T follicular helper cell (primary cell): ENCODE measurements at regions not wholly inside any gene's neighbourhood (a gene's known extent, or its start where the extent isn't known, plus 50 kb on each side); places are given as distances from the start of the nearest gene placed in this dataset.
"Not testable (repeated sequence)": the region's sequence is repeated elsewhere in the genome, so short reads cannot be mapped to it uniquely, and the experiment has no call there.

Source experiments
- DNase-seq: peaks from one replicate; pipeline ENCODE4 v3.0.0-alpha.2; 2020; ENCODE audit warnings: low read depth

DNA sequence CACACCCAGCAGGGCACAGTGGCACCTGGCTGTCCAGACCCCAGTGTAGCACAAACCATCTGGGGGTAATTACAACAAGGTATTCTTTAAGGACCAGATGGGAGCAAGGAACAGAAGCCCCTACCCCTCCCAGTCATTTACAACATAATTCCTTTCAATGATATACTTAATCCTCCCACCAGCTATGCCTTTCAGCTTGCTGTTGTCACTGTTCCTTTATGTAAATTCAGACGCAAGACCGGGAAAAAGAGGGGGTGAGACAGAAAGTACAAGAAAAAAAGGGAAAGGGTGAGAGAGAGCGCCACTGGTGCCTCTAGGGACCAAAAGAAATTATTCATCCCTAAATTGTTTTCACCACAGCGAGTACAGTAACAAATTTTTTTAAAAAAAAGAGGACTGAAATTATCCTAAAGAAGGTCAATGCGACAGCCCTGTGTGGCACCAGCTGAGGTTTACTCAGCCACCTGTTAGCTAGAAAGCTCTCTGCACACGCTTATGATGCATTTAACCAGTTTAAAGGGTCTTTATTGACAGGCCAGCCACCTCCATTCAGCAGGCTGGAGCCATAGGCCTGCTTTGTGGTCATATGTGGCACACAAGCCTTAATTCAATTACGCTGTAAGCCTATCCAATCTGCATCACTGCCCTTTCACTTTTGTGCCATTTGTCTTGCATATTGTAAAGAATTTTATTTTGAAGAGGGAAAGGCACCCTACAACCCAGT, 210.2 kb upstream of the ISL1 start:
- no peak for DNase-seq

DNA sequence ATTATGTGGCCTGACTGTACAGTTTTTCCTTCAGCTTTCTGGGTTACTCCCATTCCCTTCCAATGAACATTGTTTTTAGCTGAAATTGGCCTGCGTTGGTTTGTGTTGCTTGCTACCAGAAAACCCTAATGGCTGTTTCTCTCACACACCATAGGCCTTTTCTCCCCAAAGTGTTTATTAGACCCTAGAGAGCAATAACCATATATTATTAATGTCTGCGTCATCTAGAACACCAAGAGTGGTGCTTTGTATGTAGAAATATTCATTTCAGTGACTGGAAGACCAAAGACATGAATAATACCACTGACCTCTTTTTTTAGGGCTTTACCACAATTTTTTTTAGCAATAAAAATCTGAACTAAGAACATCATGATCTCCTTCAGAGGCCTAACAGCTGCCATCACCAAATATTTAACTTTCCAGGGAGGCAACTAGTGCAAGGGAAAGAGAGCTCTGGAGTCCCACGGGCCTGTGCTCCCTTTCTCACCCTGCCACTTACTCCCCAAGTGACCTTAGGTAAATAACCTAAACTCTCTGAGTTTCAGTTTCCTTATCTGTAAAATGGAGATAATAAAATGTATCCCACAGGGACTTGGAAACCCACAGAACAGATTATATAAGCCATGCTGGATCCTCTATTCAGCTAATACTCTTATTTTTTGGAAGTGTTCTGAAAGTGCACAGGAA, 201.9 kb upstream of the ISL1 start:
- no peak for DNase-seq

DNA sequence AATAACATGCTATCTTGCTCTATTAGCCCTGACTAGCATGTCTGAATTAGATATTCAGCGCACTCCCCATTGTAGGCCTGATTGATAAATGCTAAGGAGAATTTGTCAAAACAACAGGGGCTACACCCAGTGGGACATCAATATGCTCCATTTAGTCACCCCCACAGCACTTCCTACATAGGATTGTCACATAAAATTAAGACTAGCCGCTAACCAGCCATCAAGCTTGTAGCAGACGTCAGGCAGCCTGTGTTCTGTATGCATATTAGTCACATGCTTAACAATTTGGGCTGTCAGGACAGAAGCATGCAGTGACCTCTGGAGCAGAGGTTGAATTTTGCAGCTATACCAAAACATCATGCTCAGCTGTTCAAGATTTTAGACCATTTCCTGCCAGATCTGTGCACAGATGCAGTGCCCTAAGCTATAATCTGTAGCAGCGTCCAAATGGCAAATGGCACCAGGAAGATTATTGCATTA, 197.4 kb upstream of the ISL1 start:
- no peak for DNase-seq

DNA sequence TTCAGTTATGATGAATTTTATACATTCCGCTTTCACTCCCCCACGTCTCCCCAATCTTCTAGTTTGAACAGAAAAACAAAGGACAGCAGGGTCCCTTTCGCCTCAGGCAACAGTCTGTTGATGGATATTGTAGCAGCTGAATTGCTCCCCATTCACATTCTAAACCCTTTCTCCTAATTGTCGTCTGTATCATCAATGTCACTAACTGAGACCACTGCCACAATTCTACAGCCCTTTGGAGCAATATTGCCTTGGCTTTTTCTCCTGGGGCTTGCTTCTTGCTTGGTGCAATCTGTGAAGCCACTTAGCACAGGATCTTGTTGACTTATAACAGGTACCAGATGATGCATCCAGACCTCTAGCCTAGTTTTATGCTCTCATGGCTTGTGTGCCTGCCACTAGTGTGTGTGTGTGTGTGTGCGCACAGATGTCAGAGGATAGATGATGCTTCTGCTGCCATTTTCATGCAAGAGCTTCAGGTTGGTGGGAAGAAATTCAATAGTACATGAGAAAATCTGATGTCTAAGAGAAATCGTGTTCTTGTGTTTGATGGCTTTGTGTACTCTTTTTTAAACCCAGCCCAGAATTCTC, 195.2 kb upstream of the ISL1 start:
- DNase-seq: no peak

DNA sequence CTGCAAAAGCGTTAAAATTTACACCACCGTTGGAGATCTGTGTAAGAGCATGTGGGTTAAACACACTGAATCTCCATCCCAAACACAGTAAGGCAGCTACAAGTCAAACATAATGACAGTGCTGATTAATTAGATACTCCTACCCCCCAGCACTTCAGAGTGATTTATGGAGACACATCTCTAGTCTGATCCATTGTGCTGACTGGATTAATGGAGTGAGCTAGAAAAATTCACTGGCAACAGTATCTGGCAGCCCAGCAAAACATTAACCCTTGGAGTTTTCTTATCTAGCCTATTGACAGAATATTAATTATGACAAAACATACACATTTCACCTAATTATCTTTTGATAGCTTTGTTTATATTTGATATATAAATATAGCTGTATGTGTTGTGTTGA, 188.6 kb upstream of the ISL1 start:
- no peak for DNase-seq

DNA sequence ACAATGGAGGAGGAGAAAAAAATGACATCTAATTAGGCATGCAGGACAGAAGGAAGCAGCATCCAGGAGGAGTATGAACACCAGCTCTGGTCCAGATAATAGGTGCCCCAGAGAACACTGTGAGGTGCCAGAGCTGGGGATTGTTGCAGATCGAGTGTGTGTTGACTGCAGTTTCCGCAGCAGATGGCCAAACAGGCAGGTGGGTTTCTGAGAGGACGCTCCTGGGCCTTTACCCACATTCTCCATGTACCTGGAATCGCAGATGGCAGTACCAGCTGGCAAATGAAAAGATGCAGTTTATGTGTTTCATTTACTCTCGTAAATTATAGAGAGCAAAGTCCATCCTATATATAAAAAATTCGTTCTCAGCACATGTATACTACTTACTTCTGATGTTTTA, 182.2 kb upstream of the ISL1 start:
- DNase-seq: no peak

DNA sequence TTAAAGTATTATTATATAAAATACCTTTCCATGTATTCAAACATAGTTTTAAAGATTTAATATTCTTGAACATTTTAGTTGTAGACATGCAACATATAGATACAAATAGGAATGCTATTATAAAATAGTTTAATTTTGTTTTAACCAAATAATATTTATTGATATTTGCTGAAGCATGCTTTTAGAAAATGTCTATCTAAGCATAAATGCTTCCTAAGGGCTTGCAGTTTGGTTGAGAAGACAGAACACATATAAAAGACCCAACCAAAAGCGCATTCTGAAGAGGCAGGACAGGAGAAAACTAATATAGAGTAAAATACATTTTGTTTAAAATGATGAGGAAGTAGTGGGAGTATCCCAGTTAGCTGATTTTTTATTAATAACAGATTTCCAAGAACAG, 181.5 kb upstream of the ISL1 start:
- no peak for DNase-seq

DNA sequence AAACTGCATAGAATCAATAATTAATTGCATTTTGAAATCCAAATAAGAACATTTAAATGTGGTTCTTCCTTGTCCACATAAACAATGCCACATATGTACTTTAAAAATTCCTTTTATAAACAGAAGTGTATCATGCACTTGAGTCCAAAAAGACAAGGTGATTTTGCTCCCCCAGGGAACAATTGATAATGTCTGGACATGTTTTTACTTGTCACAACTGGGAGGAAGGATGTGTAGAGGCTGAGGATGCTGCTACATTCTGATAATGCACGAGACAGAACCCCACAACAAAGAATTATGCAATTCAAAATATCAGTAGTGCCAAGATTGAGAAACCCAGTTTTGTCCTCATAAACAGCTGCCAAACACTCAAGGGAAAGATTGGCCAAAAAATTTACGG, 181.1 kb upstream of the ISL1 start:
- no peak for DNase-seq

DNA sequence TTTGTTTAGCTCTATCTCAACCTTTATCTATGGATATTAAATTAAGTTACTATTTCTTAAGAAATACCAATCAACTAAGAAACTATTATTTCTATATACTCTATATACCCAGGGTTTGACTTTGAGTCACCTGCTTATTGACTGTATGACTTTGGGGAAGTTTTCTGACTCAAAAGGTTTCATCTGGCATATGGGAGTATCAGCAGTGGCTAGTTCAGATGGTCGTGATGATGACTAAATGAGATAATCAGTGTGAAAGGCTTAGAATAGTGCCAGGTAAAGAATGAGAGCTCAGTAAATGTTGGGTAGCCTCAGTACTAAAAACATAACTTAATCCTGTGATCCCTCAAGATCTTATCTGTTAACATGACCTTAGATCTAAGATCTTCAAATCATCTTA, 179.7 kb upstream of the ISL1 start:
- DNase-seq: no peak

DNA sequence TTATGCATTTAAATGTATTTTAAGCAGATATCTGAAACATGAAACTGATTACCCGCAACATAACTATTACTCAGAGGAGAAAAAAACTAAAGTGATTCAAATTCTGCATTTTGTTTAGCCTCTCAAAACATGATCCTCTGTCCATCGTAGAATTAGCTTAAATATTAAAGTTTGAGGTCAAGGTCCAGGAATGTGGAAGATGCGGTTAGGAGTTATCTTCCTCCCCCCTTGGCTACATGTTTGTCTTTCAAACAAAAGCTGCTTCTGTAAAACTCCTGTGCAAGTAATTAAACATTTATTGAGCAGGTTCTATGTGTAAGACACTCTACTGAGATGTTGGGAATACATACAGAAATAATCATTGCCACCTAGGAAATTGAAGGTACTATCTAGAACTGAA, 175.0 kb upstream of the ISL1 start:
- DNase-seq: no peak

DNA sequence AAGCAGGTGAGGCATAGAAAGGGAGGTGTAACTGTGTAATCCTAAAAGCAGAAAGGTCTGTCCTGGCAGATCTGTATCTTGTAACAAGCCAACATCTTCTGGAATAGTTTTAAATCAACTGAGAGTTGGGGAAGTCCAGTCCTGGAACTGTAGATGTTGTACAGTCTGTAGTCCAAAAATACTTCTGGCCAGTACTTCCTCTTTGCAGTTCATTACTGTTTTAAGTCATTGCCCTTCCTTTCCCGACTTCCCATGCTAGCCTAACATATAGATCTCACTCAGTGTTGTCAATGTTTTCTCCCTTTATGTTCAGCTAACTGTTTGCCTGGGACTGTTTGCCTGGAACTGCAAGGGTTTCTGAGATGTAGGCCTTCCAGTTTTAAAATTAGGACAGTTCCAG, 168.5 kb upstream of the ISL1 start:
- DNase-seq: no peak

DNA sequence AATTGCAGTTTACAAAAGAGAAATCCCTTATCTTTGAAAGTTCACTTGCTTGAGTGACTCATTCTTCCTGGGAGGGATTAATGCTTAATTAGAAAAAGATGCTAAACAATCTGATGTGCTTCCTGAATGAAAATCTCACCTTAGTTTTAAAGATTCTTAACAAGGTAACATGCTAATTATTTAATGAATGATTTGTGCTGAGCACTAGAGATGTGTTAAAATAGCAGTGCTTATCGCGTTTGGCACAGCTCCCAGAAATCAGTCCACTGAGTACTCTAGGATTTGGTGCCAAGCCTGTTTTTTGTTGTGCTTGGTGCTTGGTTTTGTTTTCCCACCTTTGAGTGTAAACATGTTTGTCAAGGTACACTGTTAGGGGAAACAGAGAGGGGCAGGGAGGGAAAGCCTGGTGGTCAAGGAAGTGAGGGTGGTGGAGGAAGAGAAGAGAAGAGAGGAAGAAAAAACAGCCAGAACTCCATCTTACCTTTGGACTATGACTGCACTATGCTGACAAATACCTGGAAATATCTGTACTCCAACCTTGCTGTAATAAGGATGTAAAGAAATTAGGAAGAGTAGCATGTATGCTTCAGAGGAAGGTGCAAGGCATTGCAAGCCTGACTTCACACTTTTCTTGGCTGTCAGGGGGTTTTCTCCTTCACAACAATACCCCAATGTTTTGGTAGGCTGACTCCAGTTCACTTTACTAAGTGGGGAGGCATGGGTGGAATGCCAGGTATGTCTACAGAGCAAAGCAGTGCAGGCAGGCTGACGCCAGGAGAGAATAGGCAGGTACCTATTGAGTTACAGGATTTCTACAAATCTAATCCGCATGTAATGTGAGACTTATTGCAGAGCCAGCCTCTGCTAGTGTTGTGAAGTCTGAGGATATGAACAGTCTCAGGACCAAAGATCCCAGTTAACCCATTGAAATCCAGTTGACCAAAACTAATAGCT, 157.2 kb upstream of the ISL1 start:
- no peak for DNase-seq

DNA sequence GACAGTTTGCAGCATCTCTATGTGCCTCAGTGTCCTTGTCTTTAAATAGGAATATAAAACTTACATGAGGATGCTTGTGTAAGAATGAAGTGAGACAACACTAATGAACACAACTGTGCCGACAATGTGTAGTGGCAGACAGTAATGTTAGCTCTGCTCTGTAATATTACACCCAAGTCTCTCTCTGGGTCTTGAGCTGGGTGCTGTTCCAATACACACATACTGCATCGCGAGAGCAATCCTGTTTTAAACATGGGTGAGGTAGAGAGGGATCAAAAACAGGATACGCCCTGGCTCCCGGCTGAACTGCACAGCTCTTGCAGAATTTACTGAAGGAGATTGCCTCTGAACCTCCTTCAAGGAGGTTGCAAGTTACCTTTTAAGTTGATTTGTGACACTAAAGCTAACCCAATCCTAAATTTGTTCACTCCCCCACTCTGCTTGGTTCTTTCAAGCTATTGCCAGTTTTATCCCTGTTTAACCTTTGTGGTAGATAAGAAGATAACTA, 155.2 kb upstream of the ISL1 start:
- no peak for DNase-seq

DNA sequence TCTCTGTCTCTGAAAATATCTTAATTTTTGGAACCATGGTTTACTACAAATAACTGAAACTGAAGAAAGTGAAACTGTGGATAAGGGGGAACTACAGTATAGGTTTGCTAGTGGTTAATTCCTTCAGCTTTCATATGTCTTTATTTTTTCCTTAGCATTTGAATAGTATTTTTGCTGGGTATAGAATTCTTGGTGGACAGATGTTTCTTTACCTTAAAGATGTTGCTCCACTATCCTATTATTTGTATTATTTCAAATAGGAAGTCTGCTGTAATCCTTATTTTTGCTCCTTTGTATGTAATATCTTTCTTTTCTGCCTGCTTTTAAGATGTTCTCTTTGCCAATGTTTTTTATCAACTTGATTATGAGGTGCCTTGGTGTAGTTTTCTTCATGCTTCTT, 152.9 kb upstream of the ISL1 start:
- no peak for DNase-seq

DNA sequence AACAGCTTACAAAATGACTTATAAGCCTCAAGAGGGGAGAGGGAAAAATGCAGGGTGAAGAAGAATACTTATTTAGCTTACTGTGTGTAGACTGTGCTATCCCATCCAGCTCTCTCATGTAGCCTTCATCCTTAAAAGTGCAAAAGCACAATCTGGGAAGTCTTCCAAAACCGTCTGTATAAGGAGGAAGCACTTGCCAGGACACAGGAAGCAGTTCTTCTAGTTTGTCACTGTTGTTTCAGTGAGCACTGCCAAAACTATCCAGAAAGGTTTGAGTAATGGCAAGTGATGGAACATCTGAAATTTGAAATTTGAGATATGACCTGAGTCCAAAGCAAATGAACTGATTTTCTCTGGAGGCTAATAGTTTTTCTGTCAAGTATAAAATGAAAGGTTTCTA, 140.8 kb upstream of the ISL1 start:
- DNase-seq: no peak

DNA sequence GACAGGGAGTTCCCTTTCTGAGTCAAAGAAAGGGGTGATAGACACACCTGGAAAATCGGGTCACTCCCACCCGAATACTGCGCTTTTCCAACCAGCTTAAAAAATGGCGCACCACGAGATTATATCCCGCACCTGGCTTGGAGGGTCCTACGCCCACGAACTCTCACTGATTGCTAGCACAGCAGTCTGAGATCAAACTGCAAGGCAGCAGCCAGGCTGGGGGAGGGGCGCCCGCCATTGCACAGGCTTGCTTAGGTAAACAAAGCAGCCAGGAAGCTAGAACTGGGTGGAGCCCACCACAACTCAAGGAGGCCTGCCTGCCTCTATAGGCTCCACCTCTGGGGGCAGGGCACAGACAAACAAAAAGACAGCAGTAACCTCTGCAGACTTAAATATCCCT, 132.3 kb upstream of the ISL1 start:
- not testable (repeated sequence) for DNase-seq

DNA sequence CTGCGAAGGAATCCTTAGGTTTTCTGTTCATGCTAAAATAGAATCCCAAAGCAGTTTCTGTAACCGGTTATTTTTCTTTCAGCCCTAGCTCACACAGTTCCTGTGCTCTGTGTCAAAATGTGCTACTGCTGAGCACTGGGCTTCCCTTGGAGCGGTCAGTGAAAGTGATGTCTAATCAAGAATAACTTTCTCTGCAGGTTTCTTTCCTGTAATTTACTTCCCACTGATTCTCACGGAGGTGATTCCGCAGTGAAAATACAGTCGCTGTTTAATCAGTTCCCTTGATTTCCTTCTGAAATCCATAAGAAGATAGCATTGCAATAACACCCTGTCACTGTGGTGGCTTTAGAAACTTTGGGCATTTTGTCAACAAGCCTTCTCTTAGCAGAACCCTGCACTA, 112.0 kb upstream of the ISL1 start:
- no peak for DNase-seq

DNA sequence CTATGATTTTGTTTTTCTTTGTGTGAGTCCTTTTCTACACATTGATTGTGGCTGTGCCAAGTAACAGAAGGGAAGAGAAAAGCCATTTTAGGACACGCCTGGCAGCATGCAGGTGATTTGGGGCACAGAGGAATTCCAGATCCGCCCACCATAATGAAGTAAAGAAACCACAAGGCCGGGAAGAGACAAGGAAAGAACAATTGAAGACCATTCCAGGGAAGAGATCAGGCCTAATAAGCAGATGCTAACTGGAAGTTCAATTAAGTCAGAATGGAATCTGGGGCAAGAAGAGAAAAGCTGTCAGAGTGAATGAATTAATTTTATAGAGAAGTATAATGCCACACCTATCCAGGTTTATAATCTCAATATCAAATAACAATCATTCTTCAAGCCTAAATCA, 110.2 kb upstream of the ISL1 start:
- DNase-seq: no peak

DNA sequence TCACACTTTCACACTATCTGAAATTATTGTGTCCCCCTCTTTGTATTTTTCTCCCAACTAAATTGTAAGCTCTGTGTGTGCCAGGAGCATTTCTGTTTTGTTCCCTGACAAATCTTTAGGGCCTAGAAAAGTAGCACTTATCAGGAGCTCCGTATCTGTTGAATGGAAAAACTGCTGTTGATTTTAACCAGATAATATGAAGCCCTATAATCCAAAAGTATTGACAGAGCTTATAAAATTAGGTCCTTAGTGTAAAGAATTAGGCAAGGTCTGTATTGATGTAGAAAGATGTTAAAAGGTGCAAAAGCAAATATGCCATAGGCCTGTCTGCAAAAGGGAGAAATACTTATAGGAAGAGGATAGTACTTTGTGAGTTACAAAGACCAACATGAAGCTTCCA, 109.4 kb upstream of the ISL1 start:
- DNase-seq: no peak

DNA sequence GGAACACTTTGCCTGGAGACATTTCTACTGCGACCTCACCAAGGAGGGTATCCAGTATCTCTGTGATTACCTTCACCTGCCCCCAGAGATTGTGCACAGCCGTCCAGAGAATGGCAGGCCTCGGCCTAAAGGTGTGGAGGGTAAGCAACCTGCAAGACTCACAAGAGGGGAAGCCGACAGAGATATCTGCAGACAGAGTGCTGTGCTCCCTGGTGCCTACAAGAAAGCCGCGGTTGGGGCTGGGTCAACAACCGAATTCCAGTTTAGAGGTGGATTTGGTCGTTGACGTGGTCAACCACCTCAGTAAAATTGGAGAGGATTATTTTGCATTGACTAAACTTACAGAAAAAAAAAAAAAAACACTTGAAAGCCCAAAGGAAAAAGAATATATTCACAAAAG, 107.8 kb upstream of the ISL1 start:
- no peak for DNase-seq

DNA sequence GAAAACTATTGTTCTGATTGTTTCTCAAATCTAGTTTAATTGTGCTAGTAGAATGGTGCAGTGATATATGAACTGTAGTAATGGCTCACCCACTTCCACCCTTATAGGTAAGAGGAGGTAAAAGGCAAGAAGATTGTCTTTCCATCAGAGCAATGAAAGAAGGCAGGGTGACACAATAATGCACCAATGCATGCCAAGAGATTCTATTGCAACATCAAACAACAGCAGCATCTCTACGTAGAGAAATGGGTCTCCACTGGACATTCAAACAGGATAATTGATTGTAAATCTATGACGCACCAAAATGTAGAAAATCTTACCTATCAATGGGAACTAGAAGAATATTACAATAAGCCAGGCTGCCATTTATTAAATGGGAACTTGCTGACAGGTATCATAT, 107.0 kb upstream of the ISL1 start:
- DNase-seq: no peak

DNA sequence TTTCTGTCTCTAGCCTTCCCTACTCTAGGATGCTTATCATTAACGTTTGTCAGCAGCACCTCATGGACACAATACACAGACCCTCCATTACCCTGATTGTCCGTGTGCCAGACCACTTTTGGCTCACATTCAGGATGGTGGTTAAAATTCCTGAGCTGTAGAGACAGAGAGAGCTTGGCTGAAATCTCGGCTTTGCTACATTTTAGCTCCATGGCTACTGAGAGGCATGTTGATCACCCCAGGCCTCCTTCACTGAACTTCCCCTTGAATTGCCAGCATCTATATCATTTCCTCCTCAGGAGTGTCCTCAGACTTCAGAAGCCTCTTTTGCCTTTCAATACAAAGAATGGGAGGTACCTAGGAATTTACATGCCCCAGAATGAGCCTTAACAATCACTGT, 104.7 kb upstream of the ISL1 start:
- DNase-seq: no peak
